ENCODE measurements at regions not wholly inside any gene's neighbourhood (a gene's known extent, or its start where the extent isn't known, plus 50 kb on each side); places are given as distances from the start of the nearest gene placed in this dataset.

DNA sequence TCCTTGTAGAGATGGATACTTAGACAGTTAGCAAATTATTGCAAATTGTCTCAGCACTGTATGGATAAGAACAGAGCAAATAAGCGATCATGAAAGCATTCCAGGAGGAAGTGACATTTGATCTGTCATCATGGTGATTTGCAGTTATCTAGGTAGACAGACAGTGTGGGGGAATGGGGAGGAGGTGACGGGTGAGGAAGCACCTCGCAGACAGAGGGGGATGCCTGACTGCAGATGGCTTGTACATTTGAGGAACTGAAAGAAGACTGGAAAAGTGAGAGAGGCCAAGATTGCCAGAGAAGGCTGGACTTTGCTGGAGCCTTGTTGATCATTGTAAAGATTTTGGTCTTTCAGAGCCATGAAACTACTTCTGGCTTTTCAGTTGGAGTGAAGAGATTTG lies 318.2 kb upstream of the CELF2 start:
- Histone ChIP-seq H3K27me3 (no peaks in the 10 kb centered on the region), H3K36me3 (no peaks in the 10 kb centered on the region), H3K27ac (no peak overlapping the region), H3K9me3 (no peaks in the 10 kb centered on the region), H3K4me3 (no peak overlapping the region), H3K4me1 (no peaks in the 10 kb centered on the region)
- DNase-seq (ENCODE audit: low spot score): no peak
- TF ChIP-seq, protein P1, sequence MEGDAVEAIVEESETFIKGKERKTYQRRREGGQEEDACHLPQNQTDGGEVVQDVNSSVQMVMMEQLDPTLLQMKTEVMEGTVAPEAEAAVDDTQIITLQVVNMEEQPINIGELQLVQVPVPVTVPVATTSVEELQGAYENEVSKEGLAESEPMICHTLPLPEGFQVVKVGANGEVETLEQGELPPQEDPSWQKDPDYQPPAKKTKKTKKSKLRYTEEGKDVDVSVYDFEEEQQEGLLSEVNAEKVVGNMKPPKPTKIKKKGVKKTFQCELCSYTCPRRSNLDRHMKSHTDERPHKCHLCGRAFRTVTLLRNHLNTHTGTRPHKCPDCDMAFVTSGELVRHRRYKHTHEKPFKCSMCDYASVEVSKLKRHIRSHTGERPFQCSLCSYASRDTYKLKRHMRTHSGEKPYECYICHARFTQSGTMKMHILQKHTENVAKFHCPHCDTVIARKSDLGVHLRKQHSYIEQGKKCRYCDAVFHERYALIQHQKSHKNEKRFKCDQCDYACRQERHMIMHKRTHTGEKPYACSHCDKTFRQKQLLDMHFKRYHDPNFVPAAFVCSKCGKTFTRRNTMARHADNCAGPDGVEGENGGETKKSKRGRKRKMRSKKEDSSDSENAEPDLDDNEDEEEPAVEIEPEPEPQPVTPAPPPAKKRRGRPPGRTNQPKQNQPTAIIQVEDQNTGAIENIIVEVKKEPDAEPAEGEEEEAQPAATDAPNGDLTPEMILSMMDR (IDR thresholded peaks at IDR 0.05): no peak

- Histone ChIP-seq H3K4me1 (no peaks in the 10 kb centered on the region), H3K4me3 (no peak overlapping the region), H3K9me3 (no peaks in the 10 kb centered on the region), H3K36me3 (no peaks in the 10 kb centered on the region), H3K27ac (no peak overlapping the region), H3K27me3 (no peaks in the 10 kb centered on the region)
- no peak for DNase-seq (ENCODE audit: low spot score)
- TF ChIP-seq, protein P1 (IDR thresholded peaks at IDR 0.05): no peak
These were observed 316.5 kb upstream of the CELF2 start for GRCh38 chr10:10701084-10701611.

DNA sequence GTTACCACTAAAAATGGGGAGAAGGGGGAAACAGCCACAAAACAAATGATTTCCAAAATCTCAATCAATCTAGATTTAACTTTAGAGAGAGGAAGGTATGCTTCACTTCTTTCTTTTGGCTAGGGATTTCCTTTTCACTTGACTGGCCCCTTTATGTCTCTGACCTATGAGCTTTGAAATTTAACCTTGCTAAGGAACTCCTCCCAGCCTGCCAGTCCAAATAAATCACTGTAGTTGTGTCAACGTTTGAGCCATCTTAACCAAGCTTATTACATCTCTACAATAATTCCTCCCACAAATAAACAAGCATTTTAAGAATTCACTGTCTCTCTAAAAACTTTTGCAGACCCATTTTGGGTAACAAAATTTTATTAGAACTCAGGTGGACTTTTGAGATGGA lies 315.5 kb upstream of the CELF2 start:
- H3K36me3 ChIP-seq: no peaks in the 10 kb centered on the region
- TF ChIP-seq, protein P1 (IDR thresholded peaks at IDR 0.05): no peak

GRCh38 chr10:10703382-10703781 lies 314.3 kb upstream of the CELF2 start:
- H3K9me3 ChIP-seq: no peaks in the 10 kb centered on the region
- no peaks in the 10 kb centered on the region for H3K27me3 ChIP-seq
- no peaks in the 10 kb centered on the region for H3K36me3 ChIP-seq
- no peaks in the 10 kb centered on the region for H3K4me1 ChIP-seq
- DNase-seq (ENCODE audit: low spot score): no peak
- TF ChIP-seq, protein P1 (IDR thresholded peaks at IDR 0.05): no peak
- no peak overlapping the region for H3K4me3 ChIP-seq
- no peak overlapping the region for H3K27ac ChIP-seq

More for the DNA sequence above, 315.5 kb upstream of the CELF2 start:
- Histone ChIP-seq H3K27me3 (no peaks in the 10 kb centered on the region), H3K4me1 (no peaks in the 10 kb centered on the region), H3K4me3 (no peak overlapping the region), H3K27ac (no peak overlapping the region), H3K9me3 (no peaks in the 10 kb centered on the region)
- no peak for DNase-seq (ENCODE audit: low spot score)

DNA sequence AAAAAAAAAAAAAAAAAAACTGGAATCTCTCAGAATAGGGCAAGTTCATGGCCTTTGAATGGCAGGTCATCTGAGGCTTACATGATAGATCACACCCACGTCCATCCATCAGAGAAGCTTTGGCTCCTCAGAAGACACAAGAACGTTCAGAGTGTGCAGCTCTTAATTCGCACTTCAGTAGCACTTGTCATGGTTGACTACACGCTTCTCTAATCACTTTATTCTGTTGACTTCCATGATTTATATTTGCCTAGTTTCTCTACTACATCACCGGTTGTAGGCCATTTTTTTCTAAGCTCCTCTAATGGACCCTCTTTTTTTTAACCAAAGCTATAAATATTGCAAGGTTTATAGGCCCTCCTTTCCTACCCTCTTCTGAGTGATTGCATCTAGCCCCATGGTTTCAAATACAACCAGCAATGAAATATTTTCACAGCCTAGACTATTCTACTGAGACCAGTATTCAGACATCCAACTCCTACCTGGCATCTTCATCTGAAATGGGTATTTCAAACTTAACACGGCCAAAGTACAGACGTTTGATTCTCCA lies 305.4 kb upstream of the CELF2 start:
- DNase-seq (ENCODE audit: low spot score): no peak
- Histone ChIP-seq H3K27ac (no peak overlapping the region), H3K4me1 (no peaks in the 10 kb centered on the region), H3K4me3 (no peak overlapping the region), H3K27me3 (no peaks in the 10 kb centered on the region), H3K36me3 (no peaks in the 10 kb centered on the region), H3K9me3 (no peaks in the 10 kb centered on the region)
- TF ChIP-seq, protein P1 (IDR thresholded peaks at IDR 0.05): no peak

DNA sequence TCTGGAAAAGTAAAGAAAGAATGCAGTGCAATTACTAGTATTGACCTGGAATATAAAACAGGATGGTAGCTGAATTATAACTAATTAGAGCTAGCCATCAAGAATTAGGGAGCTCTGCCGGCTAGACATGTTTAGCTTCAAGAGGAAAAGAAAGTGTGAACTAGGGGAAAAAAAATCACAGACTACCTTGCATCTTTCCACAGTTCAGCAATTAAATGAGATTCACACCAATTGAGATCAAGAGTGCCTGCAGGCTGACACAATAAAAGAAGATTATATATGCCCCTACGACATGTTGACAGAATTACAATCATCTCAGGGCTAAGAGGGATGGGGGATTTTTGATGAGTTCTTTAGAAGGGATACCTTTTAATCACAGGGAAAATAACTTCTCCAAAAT lies 303.3 kb upstream of the CELF2 start:
- DNase-seq (ENCODE audit: low spot score): no peak
- H3K27me3 ChIP-seq: no peaks in the 10 kb centered on the region
- no peak overlapping the region for H3K27ac ChIP-seq
- no peaks in the 10 kb centered on the region for H3K4me1 ChIP-seq
- TF ChIP-seq, protein P1 (IDR thresholded peaks at IDR 0.05): no peak
- no peaks in the 10 kb centered on the region for H3K9me3 ChIP-seq
- no peaks in the 10 kb centered on the region for H3K36me3 ChIP-seq
- no peak overlapping the region for H3K4me3 ChIP-seq

Measured in right atrium auricular region (tissue), 2 donors.